ENCODE measurements at regions not wholly inside any gene's neighbourhood (a gene's known extent, or its start where the extent isn't known, plus 50 kb on each side); places are given as distances from the start of the nearest gene placed in this dataset.
"Not testable (repeated sequence)": the region's sequence is repeated elsewhere in the genome, so short reads cannot be mapped to it uniquely, and the experiment has no call there.

DNA sequence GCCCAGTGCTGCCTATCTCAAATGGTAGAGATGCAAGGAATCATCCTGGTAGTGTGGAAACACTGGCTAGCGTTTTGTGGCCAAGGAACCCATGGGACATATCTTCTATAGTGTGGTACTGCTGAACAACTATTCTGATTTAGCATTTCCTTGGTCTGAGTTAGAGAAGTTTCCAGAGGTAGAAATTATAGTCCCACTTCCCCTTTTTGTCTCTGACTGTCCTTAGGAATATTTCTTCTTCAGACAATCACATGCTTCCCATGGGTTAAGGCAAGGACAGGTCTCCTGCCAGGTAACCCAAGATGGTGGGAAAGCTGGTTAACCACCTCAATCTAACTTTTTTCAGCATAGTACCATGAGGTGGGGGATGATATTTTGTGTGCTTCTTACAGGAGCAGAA is 729.5 kb upstream of the LRRTM4 start:
- Histone ChIP-seq H3K27ac (no peak overlapping the region), H4K20me1 (ENCODE audit: insufficient read depth) (no peaks in the 10 kb centered on the region), H3K4me2 (no peak overlapping the region), H3K36me3 (ENCODE audit: low read depth) (no peaks in the 10 kb centered on the region), H3K9me2 (ENCODE audit: insufficient read depth) (no peaks in the 10 kb centered on the region), H3F3A (ENCODE audit: insufficient read depth, low read depth) (no peaks in the 10 kb centered on the region), H3K4me3 (no peak overlapping the region), H2AFZ (no peak overlapping the region), H3K27me3 (ENCODE audit: insufficient read depth, low read depth) (no peaks in the 10 kb centered on the region), H3K9me3 (ENCODE audit: insufficient read depth, low read depth) (no peaks in the 10 kb centered on the region), H3K4me1 (replicated peaks; ENCODE audit: insufficient read depth) (no peaks in the 10 kb centered on the region), H3K79me2 (ENCODE audit: low read depth) (no peaks in the 10 kb centered on the region)
- intact Hi-C loops (cut with micrococcal nuclease; ENCODE audit: unreplicated experiment), result no loop called here
- no TSS peak for BruUV-seq (replicated peaks)
- ChIA-PET POLR2A (ENCODE audit: unreplicated experiment) (no interaction called here), CTCF (no interaction called here)
- TF ChIP-seq EZH2 (IDR thresholded peaks at IDR 0.05; ENCODE audit: low read depth), result no peak
- TF ChIP-seq, protein P1, sequence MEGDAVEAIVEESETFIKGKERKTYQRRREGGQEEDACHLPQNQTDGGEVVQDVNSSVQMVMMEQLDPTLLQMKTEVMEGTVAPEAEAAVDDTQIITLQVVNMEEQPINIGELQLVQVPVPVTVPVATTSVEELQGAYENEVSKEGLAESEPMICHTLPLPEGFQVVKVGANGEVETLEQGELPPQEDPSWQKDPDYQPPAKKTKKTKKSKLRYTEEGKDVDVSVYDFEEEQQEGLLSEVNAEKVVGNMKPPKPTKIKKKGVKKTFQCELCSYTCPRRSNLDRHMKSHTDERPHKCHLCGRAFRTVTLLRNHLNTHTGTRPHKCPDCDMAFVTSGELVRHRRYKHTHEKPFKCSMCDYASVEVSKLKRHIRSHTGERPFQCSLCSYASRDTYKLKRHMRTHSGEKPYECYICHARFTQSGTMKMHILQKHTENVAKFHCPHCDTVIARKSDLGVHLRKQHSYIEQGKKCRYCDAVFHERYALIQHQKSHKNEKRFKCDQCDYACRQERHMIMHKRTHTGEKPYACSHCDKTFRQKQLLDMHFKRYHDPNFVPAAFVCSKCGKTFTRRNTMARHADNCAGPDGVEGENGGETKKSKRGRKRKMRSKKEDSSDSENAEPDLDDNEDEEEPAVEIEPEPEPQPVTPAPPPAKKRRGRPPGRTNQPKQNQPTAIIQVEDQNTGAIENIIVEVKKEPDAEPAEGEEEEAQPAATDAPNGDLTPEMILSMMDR (conservative IDR thresholded peaks at IDR 0.05), result no peak
- DNase-seq, result no peak

DNA sequence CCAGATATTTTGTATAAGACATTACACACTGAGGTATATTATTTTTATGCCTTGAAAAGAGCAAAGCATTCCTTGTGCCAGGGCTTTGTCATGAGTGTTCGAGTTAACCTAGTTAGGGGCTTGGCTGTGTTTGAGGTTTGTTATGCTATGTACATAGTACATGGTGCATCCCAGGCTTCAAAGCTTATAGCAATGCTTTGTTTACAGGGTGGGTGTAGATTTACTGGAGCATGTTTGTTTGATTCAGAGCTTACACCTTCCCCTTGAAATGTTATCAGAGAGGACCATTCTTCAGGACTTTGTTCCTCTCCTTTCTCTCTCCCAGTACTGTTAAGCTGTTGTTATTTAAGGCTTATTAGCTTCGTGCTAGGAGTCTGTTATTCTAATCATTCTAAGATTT is 738.7 kb upstream of the LRRTM4 start:
- BruUV-seq (replicated peaks), result no TSS peak
- CTCF ChIA-PET, result interaction anchor here (0.6 kb wide), 1 partner anchor 712 kb away, joined by 3 read pairs; no protein-coding TSS in a partner anchor

DNA sequence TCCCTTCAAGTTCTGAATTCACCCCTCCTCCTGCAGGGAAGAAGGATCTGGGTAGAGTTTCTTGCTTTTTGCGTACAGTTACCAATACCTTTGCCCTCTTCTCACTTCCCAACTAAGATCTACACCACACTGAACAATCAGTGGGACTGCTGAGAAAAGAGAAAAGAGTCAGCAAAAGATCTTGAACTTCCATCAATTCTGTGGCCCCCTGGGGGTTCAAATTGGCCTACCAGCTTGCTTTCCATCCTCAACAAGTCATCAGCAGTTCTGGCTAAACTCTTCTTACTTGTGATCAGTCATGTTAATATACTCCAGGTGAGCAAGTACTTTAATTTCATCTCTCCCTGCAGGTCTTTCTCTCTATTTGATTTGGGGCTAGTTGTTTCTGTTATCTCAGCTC is 739.3 kb upstream of the LRRTM4 start:
- H3K36me3 ChIP-seq (ENCODE audit: low read depth), result no peaks in the 10 kb centered on the region
- BruUV-seq (replicated peaks), result no TSS peak
- no peaks in the 10 kb centered on the region for H3F3A ChIP-seq (ENCODE audit: insufficient read depth, low read depth)
- DNase-seq, result no peak
- no peak overlapping the region for H2AFZ ChIP-seq
- no peaks in the 10 kb centered on the region for H3K9me2 ChIP-seq (ENCODE audit: insufficient read depth)
- no peaks in the 10 kb centered on the region for H3K9me3 ChIP-seq (ENCODE audit: insufficient read depth, low read depth)
- ChIA-PET CTCF (no interaction called here), POLR2A (ENCODE audit: unreplicated experiment) (no interaction called here)
- TF ChIP-seq EZH2 (IDR thresholded peaks at IDR 0.05; ENCODE audit: low read depth), result no peak
- TF ChIP-seq, protein P1 (conservative IDR thresholded peaks at IDR 0.05), result no peak
- H4K20me1 ChIP-seq (ENCODE audit: insufficient read depth), result no peaks in the 10 kb centered on the region
- no peaks in the 10 kb centered on the region for H3K79me2 ChIP-seq (ENCODE audit: low read depth)
- intact Hi-C loops (cut with micrococcal nuclease; ENCODE audit: unreplicated experiment), result no loop called here
- no peak overlapping the region for H3K4me2 ChIP-seq
- H3K4me1 ChIP-seq (replicated peaks; ENCODE audit: insufficient read depth), result no peaks in the 10 kb centered on the region
- H3K4me3 ChIP-seq, result no peak overlapping the region
- no peaks in the 10 kb centered on the region for H3K27me3 ChIP-seq (ENCODE audit: insufficient read depth, low read depth)
- H3K27ac ChIP-seq, result no peak overlapping the region

More for the DNA sequence above, 738.7 kb upstream of the LRRTM4 start:
- H2AFZ ChIP-seq, result no peak overlapping the region
- no peak for DNase-seq
- no peaks in the 10 kb centered on the region for H3K27me3 ChIP-seq (ENCODE audit: insufficient read depth, low read depth)
- POLR2A ChIA-PET (ENCODE audit: unreplicated experiment), result no interaction called here
- no peaks in the 10 kb centered on the region for H3K9me3 ChIP-seq (ENCODE audit: insufficient read depth, low read depth)
- H3F3A ChIP-seq (ENCODE audit: insufficient read depth, low read depth), result no peaks in the 10 kb centered on the region
- H3K9me2 ChIP-seq (ENCODE audit: insufficient read depth), result no peaks in the 10 kb centered on the region
- H3K4me3 ChIP-seq, result no peak overlapping the region
- intact Hi-C loops (cut with micrococcal nuclease; ENCODE audit: unreplicated experiment), result no loop called here
- no peak overlapping the region for H3K27ac ChIP-seq
- H3K4me2 ChIP-seq, result no peak overlapping the region
- TF ChIP-seq, protein P1 (conservative IDR thresholded peaks at IDR 0.05), result no peak
- TF ChIP-seq EZH2 (IDR thresholded peaks at IDR 0.05; ENCODE audit: low read depth), result no peak
- no peaks in the 10 kb centered on the region for H3K79me2 ChIP-seq (ENCODE audit: low read depth)
- H4K20me1 ChIP-seq (ENCODE audit: insufficient read depth), result no peaks in the 10 kb centered on the region
- H3K4me1 ChIP-seq (replicated peaks; ENCODE audit: insufficient read depth), result no peaks in the 10 kb centered on the region
- no peaks in the 10 kb centered on the region for H3K36me3 ChIP-seq (ENCODE audit: low read depth)

DNA sequence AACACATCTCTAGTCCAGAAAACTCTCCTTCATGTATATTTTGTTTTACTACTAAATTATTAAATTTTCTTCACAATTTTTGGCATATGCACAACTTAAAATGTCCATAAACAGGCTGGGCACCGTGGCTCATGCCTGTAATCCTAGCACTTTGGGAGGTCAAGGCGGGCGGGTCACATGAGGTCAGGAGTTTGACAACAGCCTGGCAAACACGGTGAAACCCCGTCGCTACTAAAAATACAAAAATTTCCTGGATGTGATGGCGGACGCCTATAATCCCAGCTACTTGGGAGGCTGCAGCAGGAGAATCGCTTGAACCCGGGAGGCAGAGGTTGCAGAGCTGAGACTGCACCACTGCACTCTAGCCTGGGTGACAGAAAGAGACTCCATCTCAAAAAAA is 739.9 kb upstream of the LRRTM4 start:
- H3F3A ChIP-seq (ENCODE audit: insufficient read depth, low read depth); intact Hi-C loops (cut with micrococcal nuclease; ENCODE audit: unreplicated experiment): not testable (repeated sequence)

More for the DNA sequence above, 739.9 kb upstream of the LRRTM4 start:
- BruUV-seq (replicated peaks); H3K9me3 ChIP-seq (ENCODE audit: insufficient read depth, low read depth); H3K27ac ChIP-seq; H3K36me3 ChIP-seq (ENCODE audit: low read depth); H3K27me3 ChIP-seq (ENCODE audit: insufficient read depth, low read depth); H3K4me2 ChIP-seq; H3K4me3 ChIP-seq; POLR2A ChIA-PET (ENCODE audit: unreplicated experiment); DNase-seq; H4K20me1 ChIP-seq (ENCODE audit: insufficient read depth); H3K79me2 ChIP-seq (ENCODE audit: low read depth); H2AFZ ChIP-seq; H3K4me1 ChIP-seq (replicated peaks; ENCODE audit: insufficient read depth); H3K9me2 ChIP-seq (ENCODE audit: insufficient read depth); CTCF ChIA-PET: not testable (repeated sequence)

Measured in PC-9 (cell line).